ENCODE measurements at regions not wholly inside any gene's neighbourhood (a gene's known extent, or its start where the extent isn't known, plus 50 kb on each side); places are given as distances from the start of the nearest gene placed in this dataset.

DNA sequence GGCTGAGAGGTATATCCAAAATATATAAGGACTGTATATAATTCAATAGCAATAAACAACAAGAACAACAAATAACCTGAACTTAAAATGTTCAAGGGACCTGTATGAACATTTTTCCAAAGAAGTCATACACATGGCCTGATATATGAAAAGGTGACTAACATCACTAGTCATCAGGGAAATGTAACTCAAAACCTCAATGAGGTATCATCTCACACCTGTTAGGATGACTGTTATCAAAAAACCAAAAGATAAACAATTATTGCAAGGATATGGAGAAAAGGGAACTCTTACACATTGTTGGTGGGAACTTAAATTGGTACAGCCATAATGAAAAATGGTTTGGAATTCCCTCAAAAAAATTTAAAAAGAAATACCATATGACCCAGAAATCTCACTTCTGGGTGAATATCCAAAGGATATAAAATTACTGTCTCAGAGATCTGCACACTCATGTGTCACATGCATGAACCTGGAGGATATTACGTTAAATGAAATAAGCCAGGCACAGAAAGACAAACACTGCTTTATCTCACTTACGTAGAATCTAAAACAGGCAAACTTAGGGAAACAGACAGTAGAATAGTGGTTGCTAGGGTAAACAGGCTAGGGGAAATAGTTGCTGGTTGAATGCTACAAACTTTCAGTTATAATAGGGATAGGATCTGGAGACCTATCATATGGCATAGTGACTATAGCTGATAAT, 334.5 kb upstream of the MMADHC start:
- Histone ChIP-seq H3K4me3 (no peak overlapping the region), H3K9me2 (ENCODE audit: insufficient read depth) (no peaks in the 10 kb centered on the region), H3K4me2 (no peak overlapping the region), H3K36me3 (ENCODE audit: low read depth) (no peaks in the 10 kb centered on the region), H3F3A (ENCODE audit: insufficient read depth, low read depth) (no peaks in the 10 kb centered on the region), H3K27me3 (ENCODE audit: insufficient read depth, low read depth) (no peaks in the 10 kb centered on the region), H3K79me2 (ENCODE audit: low read depth) (no peaks in the 10 kb centered on the region), H3K9me3 (ENCODE audit: insufficient read depth, low read depth) (no peaks in the 10 kb centered on the region), H4K20me1 (ENCODE audit: insufficient read depth) (no peaks in the 10 kb centered on the region), H2AFZ (no peak overlapping the region), H3K4me1 (replicated peaks; ENCODE audit: insufficient read depth) (no peaks in the 10 kb centered on the region), H3K27ac (no peak overlapping the region)
- intact Hi-C loops (cut with micrococcal nuclease; ENCODE audit: unreplicated experiment), result no loop called here
- ChIA-PET CTCF (no interaction called here), POLR2A (ENCODE audit: unreplicated experiment) (interaction anchor here (0.6 kb wide), 1 partner anchor 20 kb away, joined by 3 read pairs; no protein-coding TSS in a partner anchor)
- no peak for TF ChIP-seq EZH2 (IDR thresholded peaks at IDR 0.05; ENCODE audit: low read depth)
- TF ChIP-seq, protein P1, sequence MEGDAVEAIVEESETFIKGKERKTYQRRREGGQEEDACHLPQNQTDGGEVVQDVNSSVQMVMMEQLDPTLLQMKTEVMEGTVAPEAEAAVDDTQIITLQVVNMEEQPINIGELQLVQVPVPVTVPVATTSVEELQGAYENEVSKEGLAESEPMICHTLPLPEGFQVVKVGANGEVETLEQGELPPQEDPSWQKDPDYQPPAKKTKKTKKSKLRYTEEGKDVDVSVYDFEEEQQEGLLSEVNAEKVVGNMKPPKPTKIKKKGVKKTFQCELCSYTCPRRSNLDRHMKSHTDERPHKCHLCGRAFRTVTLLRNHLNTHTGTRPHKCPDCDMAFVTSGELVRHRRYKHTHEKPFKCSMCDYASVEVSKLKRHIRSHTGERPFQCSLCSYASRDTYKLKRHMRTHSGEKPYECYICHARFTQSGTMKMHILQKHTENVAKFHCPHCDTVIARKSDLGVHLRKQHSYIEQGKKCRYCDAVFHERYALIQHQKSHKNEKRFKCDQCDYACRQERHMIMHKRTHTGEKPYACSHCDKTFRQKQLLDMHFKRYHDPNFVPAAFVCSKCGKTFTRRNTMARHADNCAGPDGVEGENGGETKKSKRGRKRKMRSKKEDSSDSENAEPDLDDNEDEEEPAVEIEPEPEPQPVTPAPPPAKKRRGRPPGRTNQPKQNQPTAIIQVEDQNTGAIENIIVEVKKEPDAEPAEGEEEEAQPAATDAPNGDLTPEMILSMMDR (conservative IDR thresholded peaks at IDR 0.05), result no peak
- no TSS peak for BruUV-seq (replicated peaks)
- peak in 1 of 2 experiments; percentile 70 for DNase-seq

DNA sequence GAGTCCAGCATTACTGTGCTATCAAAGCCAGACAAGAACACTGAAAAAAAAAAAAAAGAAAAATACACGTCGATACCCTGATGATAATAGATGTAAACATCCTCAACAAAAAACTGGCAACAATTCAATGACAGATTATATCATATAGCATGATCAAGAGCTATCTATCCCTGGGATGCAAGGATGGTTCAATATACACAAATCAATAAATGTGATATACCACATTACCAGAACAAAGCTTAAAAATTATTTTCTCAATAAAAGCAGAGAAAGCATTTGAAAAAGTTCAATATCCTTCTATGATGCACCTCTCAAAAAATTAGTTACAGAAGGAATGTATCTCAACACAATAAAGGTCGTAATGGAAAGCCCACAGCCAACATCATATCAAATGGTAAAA, 332.8 kb upstream of the MMADHC start:
- Histone ChIP-seq H3K4me3 (no peak overlapping the region), H2AFZ (no peak overlapping the region), H3K27me3 (ENCODE audit: insufficient read depth, low read depth) (no peaks in the 10 kb centered on the region), H3K36me3 (ENCODE audit: low read depth) (no peaks in the 10 kb centered on the region), H3K9me3 (ENCODE audit: insufficient read depth, low read depth) (no peaks in the 10 kb centered on the region), H3K27ac (no peak overlapping the region), H4K20me1 (ENCODE audit: insufficient read depth) (no peaks in the 10 kb centered on the region), H3K4me2 (no peak overlapping the region), H3K9me2 (ENCODE audit: insufficient read depth) (no peaks in the 10 kb centered on the region), H3K4me1 (replicated peaks; ENCODE audit: insufficient read depth) (no peaks in the 10 kb centered on the region), H3K79me2 (ENCODE audit: low read depth) (no peaks in the 10 kb centered on the region), H3F3A (ENCODE audit: insufficient read depth, low read depth) (no peaks in the 10 kb centered on the region)
- CTCF ChIA-PET, result no interaction called here
- intact Hi-C loops (cut with micrococcal nuclease; ENCODE audit: unreplicated experiment), result no loop called here
- TF ChIP-seq, protein P1 (conservative IDR thresholded peaks at IDR 0.05), result no peak
- no peak for TF ChIP-seq EZH2 (IDR thresholded peaks at IDR 0.05; ENCODE audit: low read depth)
- DNase-seq, result no peak
- POLR2A ChIA-PET (ENCODE audit: unreplicated experiment), result interaction anchor here (0.5 kb wide), 1 partner anchor 558 kb away, joined by 32 read pairs; no protein-coding TSS in a partner anchor
- BruUV-seq (replicated peaks), result no TSS peak

DNA sequence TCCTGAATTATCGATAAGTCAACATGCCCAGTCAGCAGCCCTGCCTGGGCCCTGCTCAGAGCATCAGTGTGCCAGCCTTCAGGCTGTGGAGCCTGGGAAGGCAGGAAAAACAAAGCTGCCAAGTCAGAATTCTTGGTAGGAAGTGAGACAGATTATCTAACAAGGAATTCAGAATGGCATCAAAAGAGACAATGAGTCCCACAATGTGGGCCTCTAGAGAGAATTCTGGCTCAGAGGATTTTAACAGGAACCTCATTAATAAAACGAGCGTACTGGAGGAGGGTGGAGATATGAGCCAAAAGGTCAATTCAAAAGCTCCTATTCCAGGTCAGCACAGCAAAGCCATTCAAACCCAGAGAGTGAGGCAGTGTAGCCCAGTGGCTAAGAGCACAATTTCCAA, 327.6 kb upstream of the MMADHC start:
- no TSS peak for BruUV-seq (replicated peaks)
- ChIA-PET CTCF (no interaction called here), POLR2A (ENCODE audit: unreplicated experiment) (no interaction called here)
- H3F3A ChIP-seq (ENCODE audit: insufficient read depth, low read depth), result no peaks in the 10 kb centered on the region
- no peak overlapping the region for H3K4me3 ChIP-seq
- DNase-seq, result no peak
- no peaks in the 10 kb centered on the region for H4K20me1 ChIP-seq (ENCODE audit: insufficient read depth)
- no peak overlapping the region for H2AFZ ChIP-seq
- H3K9me3 ChIP-seq (ENCODE audit: insufficient read depth, low read depth), result no peaks in the 10 kb centered on the region
- H3K36me3 ChIP-seq (ENCODE audit: low read depth), result no peaks in the 10 kb centered on the region
- H3K27me3 ChIP-seq (ENCODE audit: insufficient read depth, low read depth), result no peaks in the 10 kb centered on the region
- TF ChIP-seq EZH2 (IDR thresholded peaks at IDR 0.05; ENCODE audit: low read depth), result no peak
- TF ChIP-seq, protein P1 (conservative IDR thresholded peaks at IDR 0.05), result no peak
- H3K27ac ChIP-seq, result no peak overlapping the region
- no peaks in the 10 kb centered on the region for H3K4me1 ChIP-seq (replicated peaks; ENCODE audit: insufficient read depth)
- intact Hi-C loops (cut with micrococcal nuclease; ENCODE audit: unreplicated experiment), result no loop called here
- H3K79me2 ChIP-seq (ENCODE audit: low read depth), result no peaks in the 10 kb centered on the region
- H3K9me2 ChIP-seq (ENCODE audit: insufficient read depth), result no peaks in the 10 kb centered on the region
- H3K4me2 ChIP-seq, result no peak overlapping the region

Measured in PC-9 (cell line).